HEK293T (cell line): ENCODE measurements at regions not wholly inside any gene's neighbourhood (a gene's known extent, or its start where the extent isn't known, plus 50 kb on each side); places are given as distances from the start of the nearest gene placed in this dataset.

ENCODE experiments used
- BHLHE40 ChIP-seq: fragments of 450-650 bp; IDR thresholded peaks from 2 replicates; pipeline ENCODE4 v1.6.1; 2016; ENCODE audit warnings: mild to moderate bottlenecking, moderate library complexity, borderline replicate concordance
- L3MBTL2 ChIP-seq: fragments of 450-650 bp; conservative IDR thresholded peaks from 2 replicates; pipeline ENCODE4 v1.6.1; 2016; ENCODE audit warnings: mild to moderate bottlenecking
- SUZ12 ChIP-seq: fragments of 450-650 bp; IDR thresholded peaks from 2 replicates; pipeline ENCODE4 v1.6.1; 2016; ENCODE audit warnings: mild to moderate bottlenecking
- TARDBP ChIP-seq: fragments of 450-650 bp; IDR thresholded peaks from 2 replicates; pipeline ENCODE4 v1.6.1; 2016

DNA sequence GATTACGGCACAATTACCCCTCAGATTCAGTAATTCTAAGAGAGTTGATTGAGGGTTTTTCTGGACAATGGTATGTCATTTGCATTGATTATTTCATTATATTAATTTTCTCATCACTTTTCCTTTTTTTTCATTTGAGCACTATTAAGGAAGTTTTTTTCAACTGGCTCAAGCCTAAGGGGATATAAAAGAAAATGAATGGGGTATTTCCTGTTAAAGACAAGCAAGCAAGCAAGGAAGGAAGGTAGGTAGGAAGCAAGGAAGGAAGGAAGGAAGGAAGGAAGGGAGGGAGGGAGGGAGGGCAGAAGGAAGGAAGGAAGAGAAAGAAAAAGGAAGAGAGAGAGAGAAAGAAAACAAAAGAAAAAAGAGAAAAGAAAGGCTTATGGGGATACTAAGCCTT is 620.3 kb downstream of the DIAPH3 start:
- TF ChIP-seq SUZ12 (no peak), BHLHE40 (no peak), TARDBP (no peak), L3MBTL2 (no peak)
